Liver (tissue), 3 donors: ENCODE measurements at regions not wholly inside any gene's neighbourhood (a gene's known extent, or its start where the extent isn't known, plus 50 kb on each side); places are given as distances from the start of the nearest gene placed in this dataset.

Experiments used
- EGR1 ChIP-seq, 2 donors: IDR thresholded peaks; 2 replicates each; pipeline ENCODE4 v1.6.1; 2016 to 2018; ENCODE audit warnings: antibody characterized with exemption in 2 of 2, low read depth in 2 of 2
- GABPA ChIP-seq, 2 donors: IDR thresholded peaks in 1 of 2; conservative IDR thresholded peaks in 1 of 2; 2 replicates each; pipeline ENCODE4 v1.6.1; 2016; ENCODE audit warnings: antibody characterized with exemption in 2 of 2, mild to moderate bottlenecking in 1 of 2, moderate library complexity in 1 of 2
- HNF4G ChIP-seq: IDR thresholded peaks from 2 replicates; pipeline ENCODE4 v1.6.1; 2016; ENCODE audit warnings: antibody characterized with exemption
- JUND ChIP-seq, 2 donors: IDR thresholded peaks; 2 replicates each; pipeline ENCODE4 v1.6.1; 2016; ENCODE audit warnings: antibody characterized with exemption in 2 of 2
- NR2F2 ChIP-seq: IDR thresholded peaks from 2 replicates; pipeline ENCODE4 v1.6.1; 2016; ENCODE audit warnings: antibody characterized with exemption
- RAD21 ChIP-seq, 2 donors: IDR thresholded peaks; 2 replicates each; pipeline ENCODE4 v1.6.1; 2016; ENCODE audit warnings: antibody characterized with exemption in 2 of 2, mild to moderate bottlenecking in 2 of 2
- SP1 ChIP-seq: IDR thresholded peaks from 2 replicates; pipeline ENCODE4 v1.6.1; 2018; ENCODE audit warnings: antibody characterized with exemption, mild to moderate bottlenecking
- TAF1 ChIP-seq: conservative IDR thresholded peaks from 2 replicates; pipeline ENCODE4 v1.6.1; 2016; ENCODE audit warnings: antibody characterized with exemption, mild to moderate bottlenecking
- TF ChIP-seq, protein P1 (sequence below): fragments of 150-350 bp; IDR thresholded peaks from 2 replicates; pipeline ENCODE4 v1.5.1; 2017; ENCODE audit warnings: improper control_type of control experiment, low read depth, low read length; ENCODE audit not compliant: missing input control
- TF ChIP-seq, protein P2 (sequence below): IDR thresholded peaks from 2 replicates; pipeline ENCODE4 v1.6.1; 2016; ENCODE audit warnings: antibody characterized with exemption
- TF ChIP-seq, protein P3 (sequence below): IDR thresholded peaks from 2 replicates; pipeline ENCODE4 v1.6.1; 2016; ENCODE audit warnings: antibody characterized with exemption, mild to moderate bottlenecking
- donor health status: healthy.
- donor health status: healthy.

GRCh38 chr10:78605800-78606350 is 462.9 kb upstream of the ZMIZ1 start:
- TF ChIP-seq TAF1 (no peak), NR2F2 (no peak), EGR1 (IDR thresholded peaks at IDR 0.05; ENCODE audit: low read depth in 2 of 2) (no peak), GABPA (IDR thresholded peaks at IDR 0.05 in 1 of 2, conservative IDR thresholded peaks at IDR 0.05 in 1 of 2) (no peak), RAD21 (IDR thresholded peaks at IDR 0.05) (peak in 1 of 2 donors; percentile 26), SP1 (no peak), HNF4G (no peak), JUND (IDR thresholded peaks at IDR 0.05) (no peak)
- TF ChIP-seq, protein P1, sequence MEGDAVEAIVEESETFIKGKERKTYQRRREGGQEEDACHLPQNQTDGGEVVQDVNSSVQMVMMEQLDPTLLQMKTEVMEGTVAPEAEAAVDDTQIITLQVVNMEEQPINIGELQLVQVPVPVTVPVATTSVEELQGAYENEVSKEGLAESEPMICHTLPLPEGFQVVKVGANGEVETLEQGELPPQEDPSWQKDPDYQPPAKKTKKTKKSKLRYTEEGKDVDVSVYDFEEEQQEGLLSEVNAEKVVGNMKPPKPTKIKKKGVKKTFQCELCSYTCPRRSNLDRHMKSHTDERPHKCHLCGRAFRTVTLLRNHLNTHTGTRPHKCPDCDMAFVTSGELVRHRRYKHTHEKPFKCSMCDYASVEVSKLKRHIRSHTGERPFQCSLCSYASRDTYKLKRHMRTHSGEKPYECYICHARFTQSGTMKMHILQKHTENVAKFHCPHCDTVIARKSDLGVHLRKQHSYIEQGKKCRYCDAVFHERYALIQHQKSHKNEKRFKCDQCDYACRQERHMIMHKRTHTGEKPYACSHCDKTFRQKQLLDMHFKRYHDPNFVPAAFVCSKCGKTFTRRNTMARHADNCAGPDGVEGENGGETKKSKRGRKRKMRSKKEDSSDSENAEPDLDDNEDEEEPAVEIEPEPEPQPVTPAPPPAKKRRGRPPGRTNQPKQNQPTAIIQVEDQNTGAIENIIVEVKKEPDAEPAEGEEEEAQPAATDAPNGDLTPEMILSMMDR: peak; percentile 6
- TF ChIP-seq, protein P2, sequence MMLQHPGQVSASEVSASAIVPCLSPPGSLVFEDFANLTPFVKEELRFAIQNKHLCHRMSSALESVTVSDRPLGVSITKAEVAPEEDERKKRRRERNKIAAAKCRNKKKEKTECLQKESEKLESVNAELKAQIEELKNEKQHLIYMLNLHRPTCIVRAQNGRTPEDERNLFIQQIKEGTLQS: no peak
- TF ChIP-seq, protein P3, sequence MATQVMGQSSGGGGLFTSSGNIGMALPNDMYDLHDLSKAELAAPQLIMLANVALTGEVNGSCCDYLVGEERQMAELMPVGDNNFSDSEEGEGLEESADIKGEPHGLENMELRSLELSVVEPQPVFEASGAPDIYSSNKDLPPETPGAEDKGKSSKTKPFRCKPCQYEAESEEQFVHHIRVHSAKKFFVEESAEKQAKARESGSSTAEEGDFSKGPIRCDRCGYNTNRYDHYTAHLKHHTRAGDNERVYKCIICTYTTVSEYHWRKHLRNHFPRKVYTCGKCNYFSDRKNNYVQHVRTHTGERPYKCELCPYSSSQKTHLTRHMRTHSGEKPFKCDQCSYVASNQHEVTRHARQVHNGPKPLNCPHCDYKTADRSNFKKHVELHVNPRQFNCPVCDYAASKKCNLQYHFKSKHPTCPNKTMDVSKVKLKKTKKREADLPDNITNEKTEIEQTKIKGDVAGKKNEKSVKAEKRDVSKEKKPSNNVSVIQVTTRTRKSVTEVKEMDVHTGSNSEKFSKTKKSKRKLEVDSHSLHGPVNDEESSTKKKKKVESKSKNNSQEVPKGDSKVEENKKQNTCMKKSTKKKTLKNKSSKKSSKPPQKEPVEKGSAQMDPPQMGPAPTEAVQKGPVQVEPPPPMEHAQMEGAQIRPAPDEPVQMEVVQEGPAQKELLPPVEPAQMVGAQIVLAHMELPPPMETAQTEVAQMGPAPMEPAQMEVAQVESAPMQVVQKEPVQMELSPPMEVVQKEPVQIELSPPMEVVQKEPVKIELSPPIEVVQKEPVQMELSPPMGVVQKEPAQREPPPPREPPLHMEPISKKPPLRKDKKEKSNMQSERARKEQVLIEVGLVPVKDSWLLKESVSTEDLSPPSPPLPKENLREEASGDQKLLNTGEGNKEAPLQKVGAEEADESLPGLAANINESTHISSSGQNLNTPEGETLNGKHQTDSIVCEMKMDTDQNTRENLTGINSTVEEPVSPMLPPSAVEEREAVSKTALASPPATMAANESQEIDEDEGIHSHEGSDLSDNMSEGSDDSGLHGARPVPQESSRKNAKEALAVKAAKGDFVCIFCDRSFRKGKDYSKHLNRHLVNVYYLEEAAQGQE: no peak
